Stimulated activated CD8-positive, alpha-beta memory T cell treated with anti-CD3 and anti-CD28 coated beads, Interleukin-4, amount 100 ng/mL, for 48 hours (primary cell): ENCODE measurements at regions not wholly inside any gene's neighbourhood (a gene's known extent, or its start where the extent isn't known, plus 50 kb on each side); places are given as distances from the start of the nearest gene placed in this dataset.

Experiments
- DNase-seq: peaks from one replicate; pipeline ENCODE4 v3.0.0-alpha.2; 2020

DNA sequence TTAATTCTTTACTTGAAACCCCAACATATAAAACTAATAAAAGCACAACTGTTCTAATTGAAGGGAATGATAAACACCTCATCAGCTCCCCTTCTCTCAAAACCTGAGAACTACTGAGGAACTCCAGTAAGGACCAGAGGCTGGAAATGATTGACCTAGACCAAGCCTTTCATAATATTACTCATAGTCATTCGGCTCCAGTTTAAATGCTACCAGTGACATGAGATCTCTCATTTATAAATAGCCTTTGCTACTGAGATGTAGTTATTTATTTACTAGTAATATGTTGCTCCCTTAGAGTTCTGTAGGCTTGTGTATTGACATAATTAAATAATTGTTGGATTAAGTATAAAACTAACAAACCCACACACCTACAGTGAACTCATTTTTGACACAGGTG is 209.8 kb upstream of the PRMT6 start:
- no peak for DNase-seq

- DNase-seq: no peak
These were observed 195.4 kb upstream of the PRMT6 start for GRCh38 chr1:106861110-106861509.

DNA sequence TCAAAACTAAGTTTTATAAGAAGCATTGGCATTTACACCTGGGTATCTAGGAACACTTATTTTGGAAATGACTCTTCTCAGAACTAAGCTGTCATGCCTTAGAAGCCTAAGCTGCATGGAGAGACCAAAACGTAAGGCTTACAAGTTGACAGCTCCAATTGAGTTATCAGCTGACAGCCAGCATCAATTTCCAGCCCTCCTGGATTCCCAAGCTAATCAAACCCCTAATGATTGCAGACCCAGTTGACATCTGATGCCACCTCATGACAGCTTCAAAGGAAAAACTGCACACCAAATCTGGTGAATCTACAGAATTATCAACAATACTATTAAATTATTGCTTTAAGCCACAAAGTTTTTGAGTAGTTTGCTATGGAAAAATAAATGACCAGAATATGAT is 187.6 kb upstream of the PRMT6 start:
- no peak for DNase-seq

DNA sequence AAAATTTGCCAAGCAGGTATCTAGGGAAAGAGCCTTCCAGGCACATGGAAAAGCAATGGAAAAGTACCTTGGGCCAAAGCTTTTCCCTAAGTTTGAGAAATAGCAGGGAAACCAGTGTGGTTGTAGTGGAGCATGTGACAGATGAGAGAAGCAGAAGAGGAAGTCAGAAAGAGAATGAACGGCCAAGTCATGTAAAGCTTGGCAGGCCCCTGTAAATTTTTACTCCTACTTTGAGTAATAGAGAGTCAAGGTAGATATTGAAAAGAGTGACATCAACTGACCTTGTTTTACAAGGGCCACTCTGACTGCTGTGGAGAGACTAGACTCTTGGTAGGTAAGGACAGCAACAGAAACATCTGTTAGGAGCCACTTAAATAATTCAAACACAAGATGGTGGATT is 180.9 kb upstream of the PRMT6 start:
- no peak for DNase-seq

DNA sequence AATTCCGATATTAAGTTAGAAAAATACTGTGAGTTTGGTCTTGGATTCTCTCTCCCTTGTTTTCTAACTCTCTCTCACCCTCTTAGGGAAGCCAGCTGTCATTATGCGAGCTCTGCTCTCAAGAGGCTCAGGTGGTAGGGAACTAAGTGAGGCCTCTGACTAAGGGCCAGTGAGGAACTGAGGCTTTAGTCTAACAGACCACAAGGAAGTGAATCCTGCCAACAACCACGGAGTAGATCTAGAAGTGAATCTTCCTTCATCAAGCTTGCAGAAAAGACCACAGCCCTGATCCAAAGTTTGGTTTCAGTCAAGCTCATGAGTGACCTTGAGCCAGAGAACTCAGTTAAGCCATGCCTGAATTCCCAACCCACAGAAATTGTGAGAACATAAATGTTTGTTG is 180.1 kb upstream of the PRMT6 start:
- no peak for DNase-seq

- no peak for DNase-seq
These were observed 176.9 kb upstream of the PRMT6 start for GRCh38 chr1:106879538-106879937.

DNA sequence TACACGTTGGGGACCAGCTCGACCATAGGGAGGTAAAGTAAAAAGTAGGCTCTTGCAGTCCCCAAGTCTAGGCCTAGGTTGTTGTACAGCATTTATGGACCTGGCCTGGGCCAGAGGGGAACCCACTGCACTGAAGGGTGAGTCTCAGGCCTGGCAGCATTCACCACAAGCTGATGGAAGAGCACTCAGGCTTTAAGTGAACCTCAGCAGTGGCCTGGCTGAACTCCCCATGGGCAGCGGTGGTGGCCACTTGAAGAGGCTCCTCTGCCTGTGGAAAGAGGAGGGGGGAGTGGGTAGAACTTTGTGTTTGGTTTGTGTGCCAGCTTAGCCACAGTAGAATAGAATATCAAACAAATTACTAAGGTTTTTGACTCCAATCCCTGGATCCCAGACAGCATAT is 176.2 kb upstream of the PRMT6 start:
- DNase-seq: no peak

DNA sequence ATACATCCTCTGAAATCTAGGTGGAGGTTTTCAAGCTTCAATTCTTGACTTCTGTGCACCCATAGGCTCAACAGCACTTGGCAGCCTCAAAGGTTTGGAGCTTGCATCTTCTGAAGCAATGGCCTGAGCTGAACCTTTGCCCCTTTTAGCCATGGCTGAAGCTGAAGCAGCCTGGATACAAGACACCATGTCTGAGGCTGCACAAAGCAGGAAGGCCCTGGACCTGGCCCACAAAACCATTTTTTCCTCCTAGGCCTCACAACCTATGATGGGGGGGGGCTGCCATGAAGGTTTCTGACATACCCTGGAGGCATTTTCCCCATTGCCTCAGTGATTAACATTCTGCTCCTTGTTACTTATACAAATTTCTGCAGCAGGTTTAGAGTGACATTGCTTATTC is 173.3 kb upstream of the PRMT6 start:
- DNase-seq: no peak

GRCh38 chr1:106889059-106889458 is 167.4 kb upstream of the PRMT6 start:
- no peak for DNase-seq

DNA sequence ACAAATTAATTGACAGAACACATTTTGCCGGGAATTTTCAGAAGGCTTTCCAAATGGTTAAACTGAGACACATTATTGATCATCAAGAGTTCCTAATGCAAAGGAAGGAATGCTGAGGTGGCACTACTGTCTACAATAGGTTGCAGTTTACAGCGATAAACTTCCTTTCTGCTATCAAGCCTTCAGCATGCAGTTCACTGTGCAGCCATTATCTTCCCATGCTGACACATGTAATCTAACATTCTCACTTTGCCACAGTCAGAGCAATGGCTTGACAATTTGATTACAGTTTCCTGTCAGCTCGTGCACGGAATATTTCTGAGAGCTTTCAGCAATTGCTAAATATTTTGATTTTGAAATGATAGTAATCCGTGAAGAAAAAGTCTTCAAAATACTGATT is 166.9 kb upstream of the PRMT6 start:
- no peak for DNase-seq

DNA sequence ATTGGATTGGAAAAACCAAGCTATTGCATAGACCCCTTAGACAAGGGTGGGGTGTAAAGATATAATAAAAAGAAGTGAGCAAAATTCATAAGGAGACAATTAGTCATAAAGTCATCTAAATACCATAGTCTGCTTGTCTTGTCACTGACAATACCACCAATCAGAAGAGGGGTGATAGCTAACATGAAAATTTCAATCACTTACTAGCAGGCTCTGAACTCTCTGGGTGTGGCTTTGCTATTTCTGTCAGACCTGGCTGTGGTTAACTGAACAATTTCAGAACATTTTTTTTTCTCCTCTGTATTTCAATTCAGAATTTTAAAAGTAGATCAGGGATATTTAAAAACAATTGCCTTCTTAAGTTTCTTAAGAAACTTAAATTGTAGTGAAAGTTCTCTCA is 158.5 kb upstream of the PRMT6 start:
- no peak for DNase-seq

GRCh38 chr1:106899644-106900043 is 156.8 kb upstream of the PRMT6 start:
- no peak for DNase-seq

DNA sequence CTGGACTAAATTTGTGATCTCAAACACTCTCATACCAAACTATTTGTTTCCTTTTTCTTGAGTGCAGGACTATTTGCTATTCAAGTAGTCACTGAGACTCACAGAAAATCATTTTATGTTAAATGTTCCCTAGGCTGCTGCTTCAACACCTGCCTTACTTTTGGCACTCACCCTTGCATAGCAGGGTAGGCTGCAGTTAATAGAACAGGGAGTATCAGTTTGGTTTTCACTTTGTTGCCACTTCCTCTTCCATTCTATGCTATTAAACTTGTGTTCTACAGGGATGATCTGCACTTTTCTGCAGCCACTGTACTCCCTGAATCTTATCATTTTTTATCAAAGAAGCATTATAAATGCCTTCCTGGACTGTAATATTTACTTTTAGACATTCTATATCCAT is 148.7 kb upstream of the PRMT6 start:
- no peak for DNase-seq

DNA sequence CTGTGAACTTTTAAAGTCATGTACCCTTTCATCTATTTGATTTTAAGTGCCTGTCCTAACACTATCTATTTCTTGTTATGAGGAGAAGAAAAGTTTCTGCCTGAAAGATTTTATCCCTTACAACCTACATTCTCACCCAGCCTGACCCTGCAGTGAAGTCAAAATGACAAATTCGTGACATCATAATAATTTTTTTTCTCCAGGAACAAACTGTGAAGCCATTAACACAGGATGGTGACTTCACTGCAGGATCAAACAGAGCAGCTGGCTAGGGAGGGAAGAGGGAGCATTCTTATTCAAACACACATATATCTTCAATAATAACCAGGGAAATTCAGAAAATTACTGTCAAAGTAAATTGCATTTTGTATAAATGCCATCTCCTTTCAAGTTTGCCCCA is 147.8 kb upstream of the PRMT6 start:
- DNase-seq: no peak

GRCh38 chr1:106910798-106911197 is 145.7 kb upstream of the PRMT6 start:
- DNase-seq: no peak

- no peak for DNase-seq
These were observed 144.3 kb upstream of the PRMT6 start for GRCh38 chr1:106912131-106912530.

GRCh38 chr1:106921186-106921585 is 135.3 kb upstream of the PRMT6 start:
- no peak for DNase-seq

DNA sequence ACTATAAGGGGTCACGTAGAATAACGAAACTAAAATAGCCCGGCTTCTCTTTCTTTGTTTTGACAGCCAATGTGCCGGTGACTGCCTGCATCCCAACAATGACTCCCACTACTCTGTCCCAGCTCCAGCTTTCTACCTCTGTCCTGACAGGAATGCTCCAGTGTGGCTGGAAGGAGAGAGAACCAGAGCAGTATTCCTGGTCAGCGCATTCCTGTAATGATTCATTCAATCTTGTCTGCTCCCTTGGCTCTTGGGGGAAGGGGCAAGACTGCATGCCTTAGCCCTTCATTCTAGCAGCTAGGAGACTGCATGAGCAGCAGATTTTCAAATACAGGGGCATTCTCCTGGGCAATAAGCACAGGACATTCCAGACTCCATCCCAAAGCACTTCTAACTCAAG is 132.1 kb upstream of the PRMT6 start:
- no peak for DNase-seq

- DNase-seq: no peak
These were observed 130.7 kb upstream of the PRMT6 start for GRCh38 chr1:106925750-106926149.

GRCh38 chr1:106926803-106927582 is 129.5 kb upstream of the PRMT6 start:
- no peak for DNase-seq

- DNase-seq: no peak
These were observed 119.4 kb upstream of the PRMT6 start for GRCh38 chr1:106937104-106937503.

DNA sequence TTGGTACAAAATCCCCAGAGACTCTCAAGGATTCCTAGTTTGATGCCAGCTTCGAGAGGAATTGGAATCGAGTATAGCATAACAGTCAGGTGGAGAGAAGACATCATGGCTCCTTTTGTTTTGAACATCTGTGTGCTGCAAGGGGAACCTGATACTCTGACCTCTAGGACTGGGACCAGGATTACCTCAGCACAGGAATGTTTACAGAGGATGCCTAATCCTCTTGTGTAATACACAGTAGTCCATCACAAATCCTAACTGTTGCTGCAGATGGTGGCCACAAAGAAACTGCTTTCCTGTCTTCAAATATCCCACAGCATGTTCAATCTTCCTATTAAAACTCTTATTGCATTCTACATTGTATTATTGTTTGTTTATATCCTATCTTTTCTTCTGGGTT is 111.8 kb upstream of the PRMT6 start:
- no peak for DNase-seq

DNA sequence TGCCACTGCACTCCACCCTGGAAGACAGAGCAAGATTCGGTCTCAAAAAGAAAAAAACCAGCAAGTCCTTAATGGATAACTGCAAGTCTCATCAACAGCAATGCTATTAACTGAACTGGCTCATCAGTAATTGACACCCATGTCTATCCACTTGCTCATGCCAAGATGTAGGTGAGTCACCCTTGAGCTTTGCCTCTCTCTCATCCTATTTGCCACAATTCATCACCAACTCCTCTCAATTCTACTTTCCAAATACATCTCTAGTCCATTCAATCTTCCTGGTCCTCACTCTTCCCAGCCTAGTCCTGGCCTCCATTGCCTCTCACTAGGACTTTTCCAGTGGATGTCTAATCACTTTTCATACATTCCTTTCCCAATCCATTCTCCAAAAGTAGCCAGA is 103.7 kb upstream of the PRMT6 start:
- DNase-seq: no peak

GRCh38 chr1:106954661-106955229 is 101.7 kb upstream of the PRMT6 start:
- no peak for DNase-seq

- no peak for DNase-seq
These were observed 99.8 kb upstream of the PRMT6 start for GRCh38 chr1:106956721-106957120.
